ENCODE measurements at regions not wholly inside any gene's neighbourhood (a gene's known extent, or its start where the extent isn't known, plus 50 kb on each side); places are given as distances from the start of the nearest gene placed in this dataset.

- TF ChIP-seq CTCF (IDR thresholded peaks at IDR 0.05) (no peak), ZFX (IDR thresholded peaks at IDR 0.05; ENCODE audit: borderline replicate concordance) (no peak)
- H3K27ac ChIP-seq: no peak overlapping the region
Measured at GRCh38 chr6:18733921-18734550, 346.9 kb downstream of the RNF144B start.

GRCh38 chr6:18741741-18742140 is 354.6 kb downstream of the RNF144B start:
- H3K27ac ChIP-seq: no peak overlapping the region
- TF ChIP-seq ZFX (IDR thresholded peaks at IDR 0.05; ENCODE audit: borderline replicate concordance) (no peak), CTCF (IDR thresholded peaks at IDR 0.05) (no peak)

GRCh38 chr6:18742406-18742805 is 355.3 kb downstream of the RNF144B start:
- no peak for TF ChIP-seq ZFX (IDR thresholded peaks at IDR 0.05; ENCODE audit: borderline replicate concordance)
- TF ChIP-seq CTCF (IDR thresholded peaks at IDR 0.05): no peak
- no peak overlapping the region for H3K27ac ChIP-seq

- no peak for TF ChIP-seq ZFX (IDR thresholded peaks at IDR 0.05; ENCODE audit: borderline replicate concordance)
- no peak for TF ChIP-seq CTCF (IDR thresholded peaks at IDR 0.05)
- H3K27ac ChIP-seq: no peak overlapping the region
Measured at GRCh38 chr6:18746727-18747126, 359.6 kb downstream of the RNF144B start.

GRCh38 chr6:18748314-18748713 is 361.2 kb downstream of the RNF144B start:
- TF ChIP-seq CTCF (IDR thresholded peaks at IDR 0.05) (no peak), ZFX (IDR thresholded peaks at IDR 0.05; ENCODE audit: borderline replicate concordance) (no peak)

GRCh38 chr6:18752278-18753068 is 365.3 kb downstream of the RNF144B start:
- H3K27ac ChIP-seq: no peak overlapping the region
- TF ChIP-seq CTCF (IDR thresholded peaks at IDR 0.05): no peak
- no peak for TF ChIP-seq ZFX (IDR thresholded peaks at IDR 0.05; ENCODE audit: borderline replicate concordance)

More at GRCh38 chr6:18748314-18748713, 361.2 kb downstream of the RNF144B start:
- no peak overlapping the region for H3K27ac ChIP-seq

- no peak overlapping the region for H3K27ac ChIP-seq
- TF ChIP-seq ZFX (IDR thresholded peaks at IDR 0.05; ENCODE audit: borderline replicate concordance) (no peak), CTCF (IDR thresholded peaks at IDR 0.05) (no peak)
Measured at GRCh38 chr6:18753076-18753475, 365.9 kb downstream of the RNF144B start.
